HG03159 (cell line): ENCODE measurements at regions not wholly inside any gene's neighbourhood (a gene's known extent, or its start where the extent isn't known, plus 50 kb on each side); places are given as distances from the start of the nearest gene placed in this dataset.
"Not testable (repeated sequence)": the region's sequence is repeated elsewhere in the genome, so short reads cannot be mapped to it uniquely, and the experiment has no call there.

Experiments
- ATAC-seq: cut with Tn5 transposase; IDR thresholded peaks from one replicate; pipeline ENCODE4 v1.9.1; 2021; ENCODE audit warnings: mild to moderate bottlenecking, moderate library complexity; ENCODE audit not compliant: unreplicated experiment

DNA sequence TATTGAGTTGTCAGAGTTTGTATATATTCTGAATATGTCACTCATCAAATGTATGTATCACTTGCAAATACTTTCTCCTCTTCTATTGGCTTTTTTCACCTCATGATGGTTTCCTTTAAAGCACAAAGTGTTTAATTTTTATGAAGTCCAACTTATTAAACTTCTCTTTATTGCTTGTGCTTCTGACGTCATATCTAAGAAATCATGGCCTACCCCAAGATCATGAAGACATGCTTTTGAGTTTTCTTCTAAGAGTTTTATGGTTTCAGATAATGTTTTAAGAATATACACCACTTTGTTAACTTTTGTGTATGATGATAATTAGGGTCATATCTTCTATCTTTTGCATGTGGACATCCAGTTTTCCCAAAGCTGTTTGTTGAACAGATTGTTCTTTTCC, 417.2 kb upstream of the ATP10A start:
- no peak for ATAC-seq

DNA sequence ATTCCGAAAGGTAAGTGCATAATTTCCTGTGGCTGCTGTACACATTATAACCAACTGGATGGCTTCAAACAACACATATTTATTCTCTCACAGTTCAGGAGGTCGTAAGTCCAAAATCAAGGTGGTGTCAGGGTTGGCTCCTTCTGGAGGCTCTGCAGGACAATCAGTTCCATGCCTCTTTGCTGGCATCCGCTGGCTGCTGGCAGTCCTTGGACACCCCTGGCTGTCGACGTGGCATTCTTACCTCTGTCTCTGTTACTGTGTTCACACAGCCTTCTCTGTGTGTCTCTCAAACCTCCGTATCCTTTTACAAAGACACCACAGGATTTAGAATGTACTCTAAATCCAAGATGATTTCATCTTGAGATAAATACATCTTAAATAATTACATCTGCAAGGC, 398.8 kb upstream of the ATP10A start:
- ATAC-seq: no peak

GRCh38 chr15:26261413-26261812, 398.3 kb upstream of the ATP10A start:
- no peak for ATAC-seq

DNA sequence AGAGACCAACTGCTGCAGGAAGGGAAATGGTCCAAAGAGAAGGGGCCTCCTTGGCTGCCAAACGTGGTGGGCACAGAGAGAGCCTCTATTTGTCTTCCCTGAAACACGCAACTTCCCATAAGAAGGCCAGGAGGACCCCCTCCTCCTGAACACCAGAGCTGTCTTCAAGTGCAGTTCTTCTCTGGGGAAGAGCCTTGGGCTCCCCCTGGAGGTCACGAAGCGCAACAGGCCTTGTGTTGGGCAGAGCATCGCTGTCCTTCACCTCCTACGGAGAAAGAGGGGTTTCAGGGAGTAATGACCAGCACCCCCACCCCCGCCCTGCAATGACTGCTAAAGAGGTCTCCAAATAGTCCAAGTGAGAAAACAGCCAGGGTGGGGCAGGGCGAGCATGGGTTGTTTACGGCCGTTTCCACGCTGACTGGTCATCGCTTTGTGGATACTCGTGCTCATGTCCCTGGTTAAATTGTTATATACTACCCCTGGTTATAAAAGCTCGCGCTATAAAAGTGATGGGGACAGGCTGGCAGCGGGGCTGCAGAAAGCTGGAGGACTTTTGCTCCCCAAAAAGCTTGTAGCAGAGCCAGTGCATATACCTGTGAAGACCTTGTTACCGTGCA, 397.5 kb upstream of the ATP10A start:
- no peak for ATAC-seq

DNA sequence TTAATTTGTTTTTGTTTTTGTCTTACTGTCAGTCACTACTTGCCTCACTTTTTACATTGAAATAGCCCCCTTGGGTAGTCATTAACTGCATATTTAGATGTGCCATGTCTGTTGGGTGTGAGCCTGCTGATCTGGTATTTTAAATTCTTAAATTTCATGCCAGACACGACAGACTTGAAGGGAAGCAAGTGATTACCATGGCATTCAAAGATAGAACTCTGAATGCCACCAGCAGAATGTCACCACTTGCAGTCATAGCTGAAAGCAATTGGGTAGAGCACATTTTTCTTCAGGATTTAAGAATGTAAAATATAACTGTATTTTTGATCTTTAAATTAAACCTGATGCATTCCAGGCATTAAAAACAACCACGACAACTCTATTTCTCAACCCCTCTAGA, 396.5 kb upstream of the ATP10A start:
- ATAC-seq: no peak

DNA sequence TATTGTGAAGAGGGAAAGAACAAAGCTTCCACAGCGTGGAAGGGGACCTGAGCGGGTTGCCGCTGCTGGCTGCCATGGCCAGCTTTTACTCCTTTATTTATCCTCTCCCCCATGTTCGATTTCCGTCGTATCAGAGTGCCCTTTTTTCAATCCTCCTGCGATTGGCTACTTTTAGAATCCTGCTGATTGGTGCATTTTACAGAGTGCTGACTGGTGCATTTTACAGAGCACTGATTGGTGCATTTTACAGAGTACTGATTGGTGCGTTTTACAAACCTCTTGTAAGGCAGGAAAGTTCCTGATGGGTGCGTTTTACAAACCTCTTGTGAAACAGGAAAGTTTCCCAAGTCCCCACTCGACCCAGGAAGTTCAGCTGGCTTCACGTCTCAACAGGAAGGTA, 381.7 kb upstream of the ATP10A start:
- not testable (repeated sequence) for ATAC-seq

DNA sequence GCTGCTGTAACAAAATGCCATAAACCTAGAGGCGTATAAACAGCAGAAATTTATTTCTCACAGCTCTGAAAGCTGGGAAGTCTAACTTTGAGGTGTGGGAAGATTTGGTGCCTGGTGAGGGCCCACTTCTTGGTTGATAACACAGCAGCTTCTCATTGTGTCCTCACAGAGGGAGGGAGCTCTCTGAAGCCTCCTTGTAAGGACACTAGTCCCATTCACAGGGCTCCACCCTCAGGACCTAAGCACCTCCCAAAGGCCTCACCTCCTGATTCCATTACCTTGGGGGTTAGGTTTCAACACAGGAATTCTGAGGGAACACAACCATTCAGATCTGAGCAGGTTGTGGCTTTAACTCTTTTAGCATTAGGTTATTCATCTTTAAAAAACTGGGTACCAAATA, 380.3 kb upstream of the ATP10A start:
- ATAC-seq: no peak

- ATAC-seq: no peak
These were observed 379.5 kb upstream of the ATP10A start for GRCh38 chr15:26242565-26243071.

DNA sequence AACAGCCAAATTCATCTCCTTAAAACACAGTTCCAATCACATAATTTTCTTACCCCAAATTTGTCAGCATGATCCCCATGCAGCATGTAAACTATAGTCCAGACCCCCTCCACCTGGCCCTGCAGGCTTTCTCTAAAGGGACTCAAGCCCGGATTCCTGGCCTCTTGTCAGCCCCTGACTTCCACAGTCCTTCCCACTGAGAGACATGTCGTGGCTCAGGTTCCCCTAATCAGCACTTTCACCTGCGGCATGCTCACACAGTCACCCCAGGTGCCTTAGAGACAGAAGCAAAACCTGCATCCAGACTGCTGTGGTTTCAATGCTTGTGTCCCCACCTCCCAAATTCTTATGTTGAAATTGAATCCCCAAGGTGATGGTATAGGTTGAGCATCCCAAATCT, 372.7 kb upstream of the ATP10A start:
- no peak for ATAC-seq

DNA sequence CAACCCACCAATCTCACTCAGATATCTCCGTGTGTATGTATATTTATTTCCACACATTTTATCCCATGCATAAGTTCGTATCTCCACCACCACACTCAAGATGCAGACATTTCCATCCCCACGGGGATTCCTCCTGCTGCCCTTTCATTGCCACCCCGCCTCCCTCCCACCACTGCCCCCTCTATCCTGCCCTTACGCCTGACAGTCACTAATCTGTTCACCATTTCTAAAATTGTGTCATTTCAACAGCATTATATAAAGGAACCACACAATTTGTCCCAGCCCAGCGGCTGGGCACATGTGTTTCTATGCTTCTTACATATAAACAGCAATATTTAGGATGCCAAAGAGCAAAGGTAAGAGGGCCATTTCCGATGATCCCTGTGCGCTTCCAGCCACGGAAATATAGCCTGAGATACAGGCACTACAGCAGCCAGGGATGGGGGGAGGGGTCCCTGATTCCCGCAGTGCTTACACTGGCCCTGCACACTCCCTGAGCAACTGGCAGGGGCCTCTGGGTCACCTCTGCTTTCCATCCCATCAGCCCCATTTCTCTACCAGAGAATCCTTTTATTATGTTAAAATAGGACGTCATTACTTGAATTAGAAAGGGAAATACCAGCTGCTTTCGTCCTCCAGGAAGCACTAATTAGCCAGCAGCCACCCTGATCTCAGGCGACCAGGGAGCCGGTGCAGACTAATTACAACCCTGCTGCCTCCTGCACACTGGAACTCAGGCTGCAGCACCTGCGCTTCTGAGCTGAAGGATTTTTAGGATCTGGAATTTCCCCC, 372.0 kb upstream of the ATP10A start:
- no peak for ATAC-seq

DNA sequence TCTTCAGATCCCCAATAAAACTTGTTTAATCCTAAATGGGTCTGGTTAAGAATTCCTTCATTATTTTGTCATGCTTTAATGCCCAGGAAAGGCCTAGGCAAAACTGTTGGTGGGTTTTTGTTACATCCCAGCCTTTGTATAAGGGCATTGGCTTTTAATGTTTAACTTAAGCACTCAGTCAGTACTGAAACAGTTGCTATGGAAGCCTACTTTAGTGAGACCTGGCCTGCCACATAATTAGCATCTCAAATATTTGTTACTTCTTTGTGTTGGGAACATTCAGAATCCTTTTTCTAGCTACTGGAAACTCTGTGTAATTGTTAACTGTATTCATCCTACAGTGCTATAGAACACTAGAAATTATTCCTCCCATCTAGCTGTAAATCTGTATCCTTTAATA, 369.6 kb upstream of the ATP10A start:
- no peak for ATAC-seq

GRCh38 chr15:26231096-26231495, 368.0 kb upstream of the ATP10A start:
- ATAC-seq: no peak

DNA sequence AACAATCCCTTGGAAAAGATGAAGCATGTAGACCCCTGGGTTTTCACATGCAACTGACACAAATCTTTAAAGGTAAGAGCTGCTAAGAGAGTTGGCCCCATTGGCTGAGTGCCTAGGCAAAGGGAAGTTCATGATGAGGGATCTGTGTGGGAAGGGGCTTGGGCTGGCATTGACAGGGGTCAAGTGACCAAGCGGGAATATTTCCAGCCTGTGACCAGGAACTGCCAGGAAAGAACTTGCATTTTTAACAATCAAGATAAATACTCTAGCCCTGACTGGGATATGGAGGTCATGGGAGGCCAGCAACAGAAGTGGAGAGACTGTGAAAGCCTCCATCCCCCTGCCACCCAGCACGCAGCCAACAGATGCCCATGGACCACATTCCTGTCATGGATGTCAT, 361.1 kb upstream of the ATP10A start:
- no peak for ATAC-seq

DNA sequence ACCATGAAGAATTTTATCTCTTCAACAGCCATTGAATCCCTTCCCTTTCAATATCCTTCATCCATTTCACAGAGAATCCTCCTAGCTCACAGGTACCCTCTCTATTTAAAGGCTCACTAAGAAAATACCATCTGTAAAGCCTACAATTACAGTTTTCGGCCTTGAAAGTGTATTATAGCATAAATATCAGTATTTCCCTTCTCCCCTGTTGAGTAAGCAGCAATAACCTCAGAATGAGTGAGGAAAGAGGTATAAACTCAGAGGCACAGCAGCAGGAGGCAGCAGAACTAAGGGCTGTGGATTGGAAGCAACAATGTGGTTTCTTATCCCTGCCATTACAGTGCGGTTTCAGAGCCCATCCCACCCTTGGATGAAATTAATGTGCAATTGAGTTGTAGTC, 360.6 kb upstream of the ATP10A start:
- no peak for ATAC-seq

GRCh38 chr15:26222781-26223180, 359.7 kb upstream of the ATP10A start:
- ATAC-seq: no peak

GRCh38 chr15:26217043-26217442, 353.9 kb upstream of the ATP10A start:
- ATAC-seq: not testable (repeated sequence)

DNA sequence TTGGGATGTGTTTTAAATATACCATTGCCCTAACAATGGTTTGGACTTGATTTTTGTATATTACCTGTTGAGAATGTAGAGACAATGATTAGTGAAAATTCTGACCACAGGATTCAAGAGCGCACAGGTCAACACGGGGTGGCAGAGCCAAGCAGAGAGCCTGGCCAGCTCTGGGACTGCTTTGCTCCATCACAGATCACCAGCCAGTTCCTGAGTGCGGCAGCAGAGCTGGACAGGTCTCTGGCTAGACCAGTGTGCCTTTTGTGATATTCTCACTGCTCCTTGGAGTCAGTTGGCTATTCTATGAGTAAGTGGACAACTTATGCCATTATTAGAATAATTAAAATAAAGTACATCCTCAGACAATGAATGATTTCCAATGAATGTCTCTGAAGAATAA, 351.2 kb upstream of the ATP10A start:
- ATAC-seq: no peak

DNA sequence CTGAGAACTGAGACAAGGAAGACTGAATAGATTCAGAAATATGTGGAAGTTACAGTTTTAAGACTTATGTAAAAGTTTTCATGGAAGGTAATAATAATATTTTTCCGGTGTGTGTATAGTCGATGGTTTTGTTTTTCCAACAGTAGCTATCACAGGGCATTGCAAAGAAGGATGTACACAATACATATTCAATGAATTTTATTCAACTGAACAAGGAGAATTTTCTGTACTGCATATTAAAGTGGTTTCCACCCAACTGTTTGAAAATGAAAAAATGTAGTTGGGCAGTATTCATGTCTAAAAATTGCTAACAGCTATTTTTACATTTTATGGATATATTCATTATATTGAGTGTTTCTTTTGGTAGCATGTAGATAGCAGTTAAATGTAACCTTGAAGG, 350.3 kb upstream of the ATP10A start:
- ATAC-seq: no peak

DNA sequence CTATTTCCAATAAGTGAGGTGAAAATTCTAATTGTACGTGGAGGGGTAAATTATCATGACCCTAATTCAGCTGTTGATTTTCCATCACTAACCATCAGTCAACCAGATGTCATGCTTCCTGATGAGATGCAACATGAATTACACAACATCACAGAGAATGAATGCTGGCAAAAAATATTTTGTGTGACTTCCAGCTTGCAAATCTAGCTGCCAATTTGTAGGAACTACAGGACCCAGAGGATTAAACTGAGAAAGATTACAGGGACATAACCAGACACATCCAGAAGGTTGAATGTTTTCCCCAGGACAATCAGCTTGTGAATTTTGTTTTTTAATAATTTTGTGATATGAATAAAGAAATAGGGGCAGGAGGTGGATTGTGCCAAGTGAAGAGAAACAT, 349.0 kb upstream of the ATP10A start:
- ATAC-seq: no peak

DNA sequence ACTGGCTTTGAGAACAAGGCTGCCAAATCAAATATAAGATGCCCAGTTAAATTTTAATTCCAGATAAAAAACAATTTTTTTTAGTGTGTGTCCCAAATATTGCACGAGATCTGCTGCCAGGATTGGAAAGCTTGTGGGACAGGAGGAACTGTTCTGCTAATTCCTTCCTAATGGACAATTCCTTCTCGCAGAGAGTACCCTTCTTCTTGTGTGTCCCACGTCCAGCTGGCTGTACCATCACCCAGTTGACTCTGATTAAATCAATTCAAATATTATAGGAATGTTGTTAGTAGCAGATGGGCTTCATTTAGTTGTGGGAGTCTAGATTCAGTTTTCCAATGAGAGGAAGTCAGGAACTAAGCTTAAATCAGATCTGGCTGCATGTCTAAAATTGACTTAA, 347.9 kb upstream of the ATP10A start:
- ATAC-seq: no peak

GRCh38 chr15:26201177-26201858, 338.2 kb upstream of the ATP10A start:
- ATAC-seq: no peak

GRCh38 chr15:26200427-26200826, 337.3 kb upstream of the ATP10A start:
- ATAC-seq: no peak
